Transverse colon (tissue), 3 donors: ENCODE measurements at regions not wholly inside any gene's neighbourhood (a gene's known extent, or its start where the extent isn't known, plus 50 kb on each side); places are given as distances from the start of the nearest gene placed in this dataset.

Source experiments
- POLR2A ChIP-seq: fragments of 450-650 bp; IDR thresholded peaks from one replicate; pipeline ENCODE4 v1.6.1; 2016; ENCODE audit warnings: antibody characterized with exemption, mild to moderate bottlenecking, moderate library complexity
- TF ChIP-seq, protein P1 (sequence below), 5 experiments: fragments of 200-600 bp in 3 of 5; fragments of 450-650 bp in 2 of 5; sonication (generic) in 3 of 5; IDR thresholded peaks; 1 replicate in 2 of 5; 2 replicates in 3 of 5; pipeline ENCODE4 v1.5.1; 2016 to 2017; ENCODE audit warnings: antibody characterized with exemption in 5 of 5, inconsistent platforms in 3 of 5, mild to moderate bottlenecking in 2 of 5, moderate library complexity in 1 of 5

- TF ChIP-seq, protein P1, sequence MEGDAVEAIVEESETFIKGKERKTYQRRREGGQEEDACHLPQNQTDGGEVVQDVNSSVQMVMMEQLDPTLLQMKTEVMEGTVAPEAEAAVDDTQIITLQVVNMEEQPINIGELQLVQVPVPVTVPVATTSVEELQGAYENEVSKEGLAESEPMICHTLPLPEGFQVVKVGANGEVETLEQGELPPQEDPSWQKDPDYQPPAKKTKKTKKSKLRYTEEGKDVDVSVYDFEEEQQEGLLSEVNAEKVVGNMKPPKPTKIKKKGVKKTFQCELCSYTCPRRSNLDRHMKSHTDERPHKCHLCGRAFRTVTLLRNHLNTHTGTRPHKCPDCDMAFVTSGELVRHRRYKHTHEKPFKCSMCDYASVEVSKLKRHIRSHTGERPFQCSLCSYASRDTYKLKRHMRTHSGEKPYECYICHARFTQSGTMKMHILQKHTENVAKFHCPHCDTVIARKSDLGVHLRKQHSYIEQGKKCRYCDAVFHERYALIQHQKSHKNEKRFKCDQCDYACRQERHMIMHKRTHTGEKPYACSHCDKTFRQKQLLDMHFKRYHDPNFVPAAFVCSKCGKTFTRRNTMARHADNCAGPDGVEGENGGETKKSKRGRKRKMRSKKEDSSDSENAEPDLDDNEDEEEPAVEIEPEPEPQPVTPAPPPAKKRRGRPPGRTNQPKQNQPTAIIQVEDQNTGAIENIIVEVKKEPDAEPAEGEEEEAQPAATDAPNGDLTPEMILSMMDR (IDR thresholded peaks at IDR 0.05), result no peak
- no peak for TF ChIP-seq POLR2A
Measured at GRCh38 chr4:60209588-60209987, 990.5 kb upstream of the ADGRL3 start.
